ENCODE measurements at regions not wholly inside any gene's neighbourhood (a gene's known extent, or its start where the extent isn't known, plus 50 kb on each side); places are given as distances from the start of the nearest gene placed in this dataset.
"Not testable (repeated sequence)": the region's sequence is repeated elsewhere in the genome, so short reads cannot be mapped to it uniquely, and the experiment has no call there.

GRCh38 chr22:48416396-48417224, 1411.1 kb downstream of the BRD1 start:
- in situ Hi-C loops (cut with HindIII; ENCODE audit: low pct_unique_long_range_greater_than_20kb, low sequenced_read_pairs), result no loop called here
- TF ChIP-seq JUND (IDR thresholded peaks at IDR 0.05; ENCODE audit: low read depth), result no peak
- no peak for DNase-seq (ENCODE audit: low read depth in 1 of 2, low spot score in 1 of 2)

GRCh38 chr22:48415520-48415919, 1412.2 kb downstream of the BRD1 start:
- in situ Hi-C loops (cut with HindIII; ENCODE audit: low pct_unique_long_range_greater_than_20kb, low sequenced_read_pairs), result no loop called here
- no peak for TF ChIP-seq JUND (IDR thresholded peaks at IDR 0.05; ENCODE audit: low read depth)
- DNase-seq (ENCODE audit: low read depth in 1 of 2, low spot score in 1 of 2), result no peak

- in situ Hi-C loops (cut with HindIII; ENCODE audit: low pct_unique_long_range_greater_than_20kb, low sequenced_read_pairs), result no loop called here
- DNase-seq (ENCODE audit: low read depth in 1 of 2, low spot score in 1 of 2), result no peak
- TF ChIP-seq JUND (IDR thresholded peaks at IDR 0.05; ENCODE audit: low read depth), result no peak
These were observed 1413.0 kb downstream of the BRD1 start for GRCh38 chr22:48414651-48415050.

GRCh38 chr22:48412931-48413330, 1414.7 kb downstream of the BRD1 start:
- in situ Hi-C loops (cut with HindIII; ENCODE audit: low pct_unique_long_range_greater_than_20kb, low sequenced_read_pairs), result not testable (repeated sequence)

GRCh38 chr22:48410536-48410935, 1417.1 kb downstream of the BRD1 start:
- in situ Hi-C loops (cut with HindIII; ENCODE audit: low pct_unique_long_range_greater_than_20kb, low sequenced_read_pairs), result no loop called here
- no peak for TF ChIP-seq JUND (IDR thresholded peaks at IDR 0.05; ENCODE audit: low read depth)
- DNase-seq (ENCODE audit: low read depth in 1 of 2, low spot score in 1 of 2), result no peak

More at GRCh38 chr22:48412931-48413330, 1414.7 kb downstream of the BRD1 start:
- DNase-seq (ENCODE audit: low read depth in 1 of 2, low spot score in 1 of 2), result not testable (repeated sequence)

GRCh38 chr22:48407256-48407955, 1420.3 kb downstream of the BRD1 start:
- in situ Hi-C loops (cut with HindIII; ENCODE audit: low pct_unique_long_range_greater_than_20kb, low sequenced_read_pairs), result no loop called here
- no peak for TF ChIP-seq JUND (IDR thresholded peaks at IDR 0.05; ENCODE audit: low read depth)
- no peak for DNase-seq (ENCODE audit: low read depth in 1 of 2, low spot score in 1 of 2)

GRCh38 chr22:48406161-48406560, 1421.5 kb downstream of the BRD1 start:
- no peak for DNase-seq (ENCODE audit: low read depth in 1 of 2, low spot score in 1 of 2)
- TF ChIP-seq JUND (IDR thresholded peaks at IDR 0.05; ENCODE audit: low read depth), result no peak
- in situ Hi-C loops (cut with HindIII; ENCODE audit: low pct_unique_long_range_greater_than_20kb, low sequenced_read_pairs), result no loop called here

GRCh38 chr22:48405741-48406140, 1421.9 kb downstream of the BRD1 start:
- no peak for TF ChIP-seq JUND (IDR thresholded peaks at IDR 0.05; ENCODE audit: low read depth)
- no peak for DNase-seq (ENCODE audit: low read depth in 1 of 2, low spot score in 1 of 2)
- in situ Hi-C loops (cut with HindIII; ENCODE audit: low pct_unique_long_range_greater_than_20kb, low sequenced_read_pairs), result no loop called here

- in situ Hi-C loops (cut with HindIII; ENCODE audit: low pct_unique_long_range_greater_than_20kb, low sequenced_read_pairs), result no loop called here
- DNase-seq (ENCODE audit: low read depth in 1 of 2, low spot score in 1 of 2), result no peak
- TF ChIP-seq JUND (IDR thresholded peaks at IDR 0.05; ENCODE audit: low read depth), result no peak
These were observed 1422.7 kb downstream of the BRD1 start for GRCh38 chr22:48404801-48405447.

GRCh38 chr22:48403521-48404403, 1423.9 kb downstream of the BRD1 start:
- in situ Hi-C loops (cut with HindIII; ENCODE audit: low pct_unique_long_range_greater_than_20kb, low sequenced_read_pairs), result no loop called here
- no peak for DNase-seq (ENCODE audit: low read depth in 1 of 2, low spot score in 1 of 2)
- TF ChIP-seq JUND (IDR thresholded peaks at IDR 0.05; ENCODE audit: low read depth), result no peak

- no peak for DNase-seq (ENCODE audit: low read depth in 1 of 2, low spot score in 1 of 2)
- no peak for TF ChIP-seq JUND (IDR thresholded peaks at IDR 0.05; ENCODE audit: low read depth)
- in situ Hi-C loops (cut with HindIII; ENCODE audit: low pct_unique_long_range_greater_than_20kb, low sequenced_read_pairs), result no loop called here
These were observed 1425.1 kb downstream of the BRD1 start for GRCh38 chr22:48402591-48403031.

GRCh38 chr22:48401523-48401922, 1426.2 kb downstream of the BRD1 start:
- DNase-seq (ENCODE audit: low read depth in 1 of 2, low spot score in 1 of 2); in situ Hi-C loops (cut with HindIII; ENCODE audit: low pct_unique_long_range_greater_than_20kb, low sequenced_read_pairs): not testable (repeated sequence)
